ENCODE measurements at regions not wholly inside any gene's neighbourhood (a gene's known extent, or its start where the extent isn't known, plus 50 kb on each side); places are given as distances from the start of the nearest gene placed in this dataset.

- TF ChIP-seq, protein P1, sequence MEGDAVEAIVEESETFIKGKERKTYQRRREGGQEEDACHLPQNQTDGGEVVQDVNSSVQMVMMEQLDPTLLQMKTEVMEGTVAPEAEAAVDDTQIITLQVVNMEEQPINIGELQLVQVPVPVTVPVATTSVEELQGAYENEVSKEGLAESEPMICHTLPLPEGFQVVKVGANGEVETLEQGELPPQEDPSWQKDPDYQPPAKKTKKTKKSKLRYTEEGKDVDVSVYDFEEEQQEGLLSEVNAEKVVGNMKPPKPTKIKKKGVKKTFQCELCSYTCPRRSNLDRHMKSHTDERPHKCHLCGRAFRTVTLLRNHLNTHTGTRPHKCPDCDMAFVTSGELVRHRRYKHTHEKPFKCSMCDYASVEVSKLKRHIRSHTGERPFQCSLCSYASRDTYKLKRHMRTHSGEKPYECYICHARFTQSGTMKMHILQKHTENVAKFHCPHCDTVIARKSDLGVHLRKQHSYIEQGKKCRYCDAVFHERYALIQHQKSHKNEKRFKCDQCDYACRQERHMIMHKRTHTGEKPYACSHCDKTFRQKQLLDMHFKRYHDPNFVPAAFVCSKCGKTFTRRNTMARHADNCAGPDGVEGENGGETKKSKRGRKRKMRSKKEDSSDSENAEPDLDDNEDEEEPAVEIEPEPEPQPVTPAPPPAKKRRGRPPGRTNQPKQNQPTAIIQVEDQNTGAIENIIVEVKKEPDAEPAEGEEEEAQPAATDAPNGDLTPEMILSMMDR (IDR thresholded peaks at IDR 0.05): no peak
- no peak for TF ChIP-seq POLR2A (IDR thresholded peaks at IDR 0.05)
Measured at GRCh38 chr11:37264783-37265182, 666.7 kb upstream of the RAG2 start.
